Activated CD8-positive, alpha-beta T cell treated with anti-CD3 and anti-CD28 coated beads for 36 hours (primary cell): ENCODE measurements at regions not wholly inside any gene's neighbourhood (a gene's known extent, or its start where the extent isn't known, plus 50 kb on each side); places are given as distances from the start of the nearest gene placed in this dataset.
A peak's percentile ranks its signal among the peaks of the same experiment; 100 is the strongest.

Source experiments
- ATAC-seq: fragments of 200-7000 bp; cut with Tn5 transposase; one replicate; pipeline ENCODE4 v1.10.0; 2021; ENCODE audit warnings: mild to moderate bottlenecking, moderate library complexity
- CTCF ChIA-PET: fragments of 350-600 bp; sonication (Branson Sonifier 250); formaldehyde crosslinking; loops from one replicate; lab custom pipeline; 2021; ENCODE audit warnings: antibody characterized with exemption; lab: Charles Lee
- POLR2A ChIA-PET: fragments of 350-600 bp; sonication (Branson Sonifier 250); formaldehyde crosslinking; loops from one replicate; lab custom pipeline; 2021; ENCODE audit warnings: antibody characterized with exemption; lab: Charles Lee
- DNase-seq: peaks from one replicate; pipeline ENCODE4 v3.0.0-alpha.2; 2020
- H3K27ac Mint-ChIP-seq: one replicate; pipeline ENCODE4 v1.8.0; 2021; ENCODE audit warnings: mild to moderate bottlenecking, mixed read lengths
- H3K27me3 Mint-ChIP-seq: one replicate; pipeline ENCODE4 v1.8.0; 2021; ENCODE audit warnings: mixed read lengths
- H3K36me3 Mint-ChIP-seq: one replicate; pipeline ENCODE4 v1.8.0; 2021; ENCODE audit warnings: low read depth, mixed read lengths
- H3K4me1 Mint-ChIP-seq: one replicate; pipeline ENCODE4 v1.8.0; 2021; ENCODE audit warnings: low read depth, mixed read lengths
- H3K4me3 Mint-ChIP-seq: one replicate; pipeline ENCODE4 v1.8.0; 2021; ENCODE audit warnings: mild to moderate bottlenecking, moderate library complexity, mixed read lengths
- H3K9me3 Mint-ChIP-seq: one replicate; pipeline ENCODE4 v1.8.0; 2021; ENCODE audit warnings: mixed read lengths
- CTCF ChIP-seq: fragments of 200-600 bp; IDR thresholded peaks from one replicate; pipeline ENCODE4 v1.8.0; 2022; ENCODE audit warnings: antibody characterized with exemption, mild to moderate bottlenecking
- intact Hi-C: fragments of 100-400 bp; cut with micrococcal nuclease; formaldehyde crosslinking; loops from one replicate; pipeline ENCODE4 v1.10.0; 2022

- peaks cover 5% of the 10 kb centered on the region for H3K27me3 Mint-ChIP-seq
- ChIA-PET POLR2A (no interaction called here), CTCF (interaction anchor here (0.8 to 1.2 kb wide), 2 partner anchors 55 to 68 kb away, joined by 3 read pairs; no protein-coding TSS in a partner anchor)
- no peak overlapping the region for H3K4me3 Mint-ChIP-seq
- no peak for ATAC-seq
- H3K9me3 Mint-ChIP-seq, result no peaks in the 10 kb centered on the region
- peak; percentile 29 for TF ChIP-seq CTCF
- peak; percentile 4 for DNase-seq
- H3K27ac Mint-ChIP-seq, result no peak overlapping the region
- H3K4me1 Mint-ChIP-seq, result no peaks in the 10 kb centered on the region
- intact Hi-C loops, result no loop called here
- no peaks in the 10 kb centered on the region for H3K36me3 Mint-ChIP-seq
These were observed 59.7 kb upstream of the RAB11FIP2 start for GRCh38 chr10:118106426-118106825.

- Mint-ChIP-seq H3K4me3 (no peak overlapping the region), H3K27ac (no peak overlapping the region), H3K4me1 (no peaks in the 10 kb centered on the region), H3K27me3 (peaks cover 6% of the 10 kb centered on the region), H3K36me3 (no peaks in the 10 kb centered on the region), H3K9me3 (no peaks in the 10 kb centered on the region)
- CTCF ChIA-PET, result no interaction called here
- ATAC-seq, result no peak
- DNase-seq, result no peak
- POLR2A ChIA-PET, result no interaction called here
- intact Hi-C loops, result no loop called here
- TF ChIP-seq CTCF, result no peak
These were observed 55.4 kb upstream of the RAB11FIP2 start for GRCh38 chr10:118102121-118102520.

GRCh38 chr10:118101501-118101900, 54.8 kb upstream of the RAB11FIP2 start:
- H3K27ac Mint-ChIP-seq, result no peak overlapping the region
- no peak for TF ChIP-seq CTCF
- H3K9me3 Mint-ChIP-seq, result no peaks in the 10 kb centered on the region
- H3K36me3 Mint-ChIP-seq, result no peaks in the 10 kb centered on the region
- ChIA-PET POLR2A (no interaction called here), CTCF (no interaction called here)
- DNase-seq (no peak), ATAC-seq (no peak)
- peaks cover 6% of the 10 kb centered on the region for H3K27me3 Mint-ChIP-seq
- H3K4me3 Mint-ChIP-seq, result no peak overlapping the region
- intact Hi-C loops, result no loop called here
- H3K4me1 Mint-ChIP-seq, result no peaks in the 10 kb centered on the region
